ENCODE measurements at regions not wholly inside any gene's neighbourhood (a gene's known extent, or its start where the extent isn't known, plus 50 kb on each side); places are given as distances from the start of the nearest gene placed in this dataset.
"Not testable (repeated sequence)": the region's sequence is repeated elsewhere in the genome, so short reads cannot be mapped to it uniquely, and the experiment has no call there.

DNA sequence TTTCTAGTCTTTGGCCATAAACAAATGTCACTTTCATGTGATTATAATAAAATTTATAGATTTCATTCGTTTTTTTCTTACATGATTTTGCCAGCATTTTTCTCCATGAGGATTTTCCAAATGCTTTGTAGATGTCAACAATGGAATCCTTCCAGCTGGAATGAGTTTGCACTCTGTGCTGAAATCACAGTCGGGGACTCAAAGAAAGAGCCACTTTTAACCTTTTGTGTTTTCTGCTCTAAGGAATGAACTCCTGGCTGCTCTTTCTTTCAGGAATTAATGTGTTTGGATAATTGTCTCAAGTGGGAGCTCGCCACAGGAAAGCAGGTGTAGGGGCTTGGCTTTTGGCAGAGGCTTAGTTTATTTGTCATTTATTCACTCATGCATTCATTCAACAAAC lies 372.3 kb upstream of the SALL1 start:
- intact Hi-C loops (cut with micrococcal nuclease) = loop anchor here (10.0 kb wide), 1 partner anchor 379 kb away; no protein-coding TSS in a partner anchor
- ChIA-PET POLR2A (no interaction called here), CTCF (interaction anchor here (1.0 to 2.2 kb wide), 2 partner anchors 16 to 23 kb away, joined by 3 to 6 read pairs; no protein-coding TSS in a partner anchor)
- Mint-ChIP-seq H3K4me1 (ENCODE audit: insufficient read depth, unreplicated experiment) (peaks cover 11% of the 10 kb centered on the region), H3K4me3 (ENCODE audit: unreplicated experiment) (no peak overlapping the region), H3K9me3 (ENCODE audit: unreplicated experiment) (peaks cover 15% of the 10 kb centered on the region), H3K27ac (ENCODE audit: low read depth, unreplicated experiment) (no peak overlapping the region), H3K27me3 (ENCODE audit: insufficient read depth, unreplicated experiment) (no peaks in the 10 kb centered on the region), H3K36me3 (ENCODE audit: insufficient read depth, unreplicated experiment) (no peaks in the 10 kb centered on the region)
- no TSS peak for BruUV-seq (replicated peaks)
- TF ChIP-seq, protein P1, sequence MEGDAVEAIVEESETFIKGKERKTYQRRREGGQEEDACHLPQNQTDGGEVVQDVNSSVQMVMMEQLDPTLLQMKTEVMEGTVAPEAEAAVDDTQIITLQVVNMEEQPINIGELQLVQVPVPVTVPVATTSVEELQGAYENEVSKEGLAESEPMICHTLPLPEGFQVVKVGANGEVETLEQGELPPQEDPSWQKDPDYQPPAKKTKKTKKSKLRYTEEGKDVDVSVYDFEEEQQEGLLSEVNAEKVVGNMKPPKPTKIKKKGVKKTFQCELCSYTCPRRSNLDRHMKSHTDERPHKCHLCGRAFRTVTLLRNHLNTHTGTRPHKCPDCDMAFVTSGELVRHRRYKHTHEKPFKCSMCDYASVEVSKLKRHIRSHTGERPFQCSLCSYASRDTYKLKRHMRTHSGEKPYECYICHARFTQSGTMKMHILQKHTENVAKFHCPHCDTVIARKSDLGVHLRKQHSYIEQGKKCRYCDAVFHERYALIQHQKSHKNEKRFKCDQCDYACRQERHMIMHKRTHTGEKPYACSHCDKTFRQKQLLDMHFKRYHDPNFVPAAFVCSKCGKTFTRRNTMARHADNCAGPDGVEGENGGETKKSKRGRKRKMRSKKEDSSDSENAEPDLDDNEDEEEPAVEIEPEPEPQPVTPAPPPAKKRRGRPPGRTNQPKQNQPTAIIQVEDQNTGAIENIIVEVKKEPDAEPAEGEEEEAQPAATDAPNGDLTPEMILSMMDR (IDR thresholded peaks at IDR 0.05; ENCODE audit: unreplicated experiment) = no peak
- no peak for DNase-seq (ENCODE audit: unreplicated experiment)

DNA sequence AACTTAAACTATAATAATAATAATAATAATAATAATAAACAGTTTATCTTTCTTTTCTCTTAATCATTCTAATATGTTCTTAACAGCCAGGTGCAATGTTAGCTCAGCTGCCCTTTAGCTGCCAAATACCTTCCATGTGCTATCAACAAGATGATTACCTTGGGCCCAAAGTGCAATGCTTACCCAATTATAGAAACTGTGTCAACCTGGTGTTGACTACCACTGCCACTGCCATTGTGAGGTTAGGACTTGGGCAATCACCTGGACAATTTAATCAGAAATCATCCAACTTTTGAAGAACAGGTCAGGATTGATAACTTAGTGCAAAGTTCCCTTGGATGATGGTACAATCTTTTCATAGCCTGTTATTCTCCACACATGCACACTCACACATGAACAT lies 371.8 kb upstream of the SALL1 start:
- ChIA-PET POLR2A (no interaction called here), CTCF (no interaction called here)
- intact Hi-C loops (cut with micrococcal nuclease) = loop anchor here (10.0 kb wide), 1 partner anchor 378 kb away; no protein-coding TSS in a partner anchor
- Mint-ChIP-seq H3K27me3 (ENCODE audit: insufficient read depth, unreplicated experiment) (no peaks in the 10 kb centered on the region), H3K4me3 (ENCODE audit: unreplicated experiment) (no peak overlapping the region), H3K9me3 (ENCODE audit: unreplicated experiment) (peaks cover 20% of the 10 kb centered on the region), H3K36me3 (ENCODE audit: insufficient read depth, unreplicated experiment) (no peaks in the 10 kb centered on the region), H3K27ac (ENCODE audit: low read depth, unreplicated experiment) (no peak overlapping the region), H3K4me1 (ENCODE audit: insufficient read depth, unreplicated experiment) (peaks cover 11% of the 10 kb centered on the region)
- no TSS peak for BruUV-seq (replicated peaks)
- no peak for DNase-seq (ENCODE audit: unreplicated experiment)
- TF ChIP-seq, protein P1 (IDR thresholded peaks at IDR 0.05; ENCODE audit: unreplicated experiment) = no peak

DNA sequence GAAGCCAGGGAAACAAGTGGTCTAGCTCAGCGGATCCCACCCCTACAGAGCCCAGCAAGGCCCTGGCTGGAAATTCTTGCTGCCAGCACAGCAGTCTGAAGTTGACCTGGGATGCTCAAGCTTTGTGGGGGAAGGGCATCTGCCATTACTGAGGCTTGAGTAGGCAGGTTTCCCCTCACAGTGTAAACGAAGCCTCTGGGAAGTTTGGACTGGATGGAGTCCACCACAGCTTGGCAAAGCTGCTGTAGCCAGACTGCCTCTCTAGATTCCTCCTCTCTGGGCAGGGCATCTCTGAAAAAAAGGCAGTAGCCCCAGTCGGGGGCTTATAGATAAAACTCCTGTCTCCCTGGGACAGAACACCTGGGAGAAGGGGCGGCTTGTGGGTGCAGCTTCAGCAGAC lies 365.9 kb upstream of the SALL1 start:
- CTCF ChIA-PET = interaction anchor here (0.9 kb wide), 1 partner anchor 8 kb away, joined by 4 read pairs; no protein-coding TSS in a partner anchor
- H3K27ac Mint-ChIP-seq (ENCODE audit: low read depth, unreplicated experiment); BruUV-seq (replicated peaks); DNase-seq (ENCODE audit: unreplicated experiment); H3K27me3 Mint-ChIP-seq (ENCODE audit: insufficient read depth, unreplicated experiment); POLR2A ChIA-PET; H3K36me3 Mint-ChIP-seq (ENCODE audit: insufficient read depth, unreplicated experiment); H3K4me3 Mint-ChIP-seq (ENCODE audit: unreplicated experiment); intact Hi-C loops (cut with micrococcal nuclease); H3K4me1 Mint-ChIP-seq (ENCODE audit: insufficient read depth, unreplicated experiment): not testable (repeated sequence)
- peaks cover 31% of the 10 kb centered on the region for H3K9me3 Mint-ChIP-seq (ENCODE audit: unreplicated experiment)

DNA sequence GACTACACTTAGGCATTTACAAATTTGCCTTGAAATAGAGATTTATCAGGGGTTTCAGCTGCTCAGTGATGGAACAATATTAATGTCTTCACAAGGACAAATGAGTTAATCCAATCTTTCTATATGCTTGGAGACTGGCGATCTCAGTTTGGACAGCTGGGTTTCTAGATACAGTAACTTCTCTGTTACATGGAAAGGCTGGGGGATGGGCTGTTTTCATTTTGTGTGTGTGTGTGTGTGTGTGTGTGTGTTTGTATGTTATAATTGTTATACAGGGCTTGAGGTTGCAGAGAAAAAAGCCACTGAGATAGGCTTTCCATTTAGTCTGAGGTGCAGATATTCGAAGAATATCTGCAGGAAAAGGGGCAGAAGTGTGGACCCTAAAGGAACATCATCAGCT lies 359.3 kb upstream of the SALL1 start:
- ChIA-PET POLR2A (interaction anchor here (1.2 kb wide), 1 partner anchor 28 kb away, joined by 3 read pairs; no protein-coding TSS in a partner anchor), CTCF (interaction anchor here (0.6 to 1.3 kb wide), 3 partner anchors 11 to 255 kb away, joined by 4 to 5 read pairs (median 5); no protein-coding TSS in a partner anchor)
- peaks cover 8% of the 10 kb centered on the region for H3K9me3 Mint-ChIP-seq (ENCODE audit: unreplicated experiment)
- TF ChIP-seq, protein P1 (IDR thresholded peaks at IDR 0.05; ENCODE audit: unreplicated experiment) = no peak
- H3K27ac Mint-ChIP-seq (ENCODE audit: low read depth, unreplicated experiment) = no peak overlapping the region
- DNase-seq (ENCODE audit: unreplicated experiment) = no peak
- intact Hi-C loops (cut with micrococcal nuclease) = no loop called here
- no peaks in the 10 kb centered on the region for H3K27me3 Mint-ChIP-seq (ENCODE audit: insufficient read depth, unreplicated experiment)
- BruUV-seq (replicated peaks) = no TSS peak
- no peaks in the 10 kb centered on the region for H3K4me1 Mint-ChIP-seq (ENCODE audit: insufficient read depth, unreplicated experiment)
- no peak overlapping the region for H3K4me3 Mint-ChIP-seq (ENCODE audit: unreplicated experiment)
- H3K36me3 Mint-ChIP-seq (ENCODE audit: insufficient read depth, unreplicated experiment) = no peaks in the 10 kb centered on the region

DNA sequence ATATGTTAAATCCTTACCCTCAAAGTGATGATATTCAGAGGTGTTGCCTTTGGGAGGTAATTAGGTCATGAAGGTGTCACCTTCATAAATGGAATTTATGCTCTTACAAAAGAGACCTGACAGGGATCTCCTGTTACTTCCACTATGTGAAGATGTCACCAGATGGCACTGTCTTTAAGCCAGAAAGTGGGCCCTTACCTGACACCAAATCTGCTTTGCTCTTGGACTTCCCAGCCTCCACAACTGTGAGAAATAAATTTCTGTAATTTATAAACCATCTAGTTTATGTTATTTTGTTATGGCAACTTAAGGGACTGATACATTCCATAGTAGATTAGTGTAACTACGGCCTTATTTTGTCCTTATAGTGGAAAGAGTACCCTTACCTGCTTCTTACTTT lies 358.3 kb upstream of the SALL1 start:
- Mint-ChIP-seq H3K27me3 (ENCODE audit: insufficient read depth, unreplicated experiment) (no peaks in the 10 kb centered on the region), H3K9me3 (ENCODE audit: unreplicated experiment) (peaks cover 8% of the 10 kb centered on the region), H3K36me3 (ENCODE audit: insufficient read depth, unreplicated experiment) (no peaks in the 10 kb centered on the region), H3K4me3 (ENCODE audit: unreplicated experiment) (no peak overlapping the region), H3K27ac (ENCODE audit: low read depth, unreplicated experiment) (no peak overlapping the region), H3K4me1 (ENCODE audit: insufficient read depth, unreplicated experiment) (no peaks in the 10 kb centered on the region)
- BruUV-seq (replicated peaks) = no TSS peak
- CTCF ChIA-PET = no interaction called here
- TF ChIP-seq, protein P1 (IDR thresholded peaks at IDR 0.05; ENCODE audit: unreplicated experiment) = no peak
- peak; percentile 10 for DNase-seq (ENCODE audit: unreplicated experiment)
- POLR2A ChIA-PET = no interaction called here
- intact Hi-C loops (cut with micrococcal nuclease) = no loop called here
